Body of pancreas (tissue), 4 donors: ENCODE measurements at regions not wholly inside any gene's neighbourhood (a gene's known extent, or its start where the extent isn't known, plus 50 kb on each side); places are given as distances from the start of the nearest gene placed in this dataset.
A peak's percentile ranks its signal among the peaks of the same experiment; 100 is the strongest.

ENCODE experiments used
- ATAC-seq: fragments of 150-250 bp; one replicate; pipeline ENCODE4 v1.9.1; 2016
- DNase-seq, 4 donors: peaks; one replicate each; pipeline ENCODE4 v3.0.0-alpha.2; 2019
- H3K27ac ChIP-seq, 4 donors: fragments of 200-600 bp; sonication (generic); 1 replicate in 3 of 4; 2 replicates in 1 of 4; pipeline versions ENCODE4 v1.5.1 to v1.6.1; 2016 to 2019; ENCODE audit warnings: mild to moderate bottlenecking in 1 of 4, mixed read lengths in 1 of 4, moderate library complexity in 1 of 4
- H3K27me3 ChIP-seq, 2 donors: fragments of 200-600 bp; sonication (generic); one replicate each; pipeline ENCODE4 v1.6.0; 2016; ENCODE audit warnings: mild to moderate bottlenecking in 1 of 2
- H3K36me3 ChIP-seq, 2 donors: fragments of 200-600 bp; sonication (generic); replicated peaks in 1 of 2; 2 replicates each; pipeline ENCODE4 v1.5.1; 2016; ENCODE audit warnings: low read depth in 2 of 2; ENCODE audit not compliant: insufficient read depth in 1 of 2
- H3K4me1 ChIP-seq: fragments of 200-600 bp; sonication (generic); one replicate; pipeline ENCODE4 v1.6.0; 2016
- H3K4me3 ChIP-seq, 2 donors: fragments of 200-600 bp; sonication (generic); 1 replicate in 1 of 2; 2 replicates in 1 of 2; pipeline ENCODE4 v1.5.1; 2016 to 2019
- H3K9me3 ChIP-seq, 3 donors: fragments of 200-600 bp; sonication (generic); 1 replicate in 2 of 3; 2 replicates in 1 of 3; pipeline ENCODE4 v1.5.1; 2016
- CTCF ChIP-seq, 7 experiments: fragments of 450-650 bp in 4 of 7; fragments of 200-600 bp in 3 of 7; sonication (generic) in 3 of 7; IDR thresholded peaks; one replicate each; pipeline ENCODE4 v1.5.1; 2016 to 2019; ENCODE audit warnings: antibody characterized with exemption in 7 of 7
- POLR2A ChIP-seq, 3 donors: fragments of 450-650 bp; IDR thresholded peaks; one replicate each; pipeline ENCODE4 v1.6.1; 2016; ENCODE audit warnings: antibody characterized with exemption in 3 of 3, mild to moderate bottlenecking in 2 of 3
- WGBS, 2 donors: methylation state at CpG; one replicate each; pipeline ENCODE4 v1.1.5; 2017; 5-methylcytosine and 5-hydroxymethylcytosine counted together
- intact Hi-C: fragments of 100-400 bp; cut with DNase I; formaldehyde crosslinking; loops from one replicate; pipeline ENCODE4 v1.15.1; 2023

GRCh38 chr12:111038077-111038476 lies 117.7 kb upstream of the MYL2 start:
- intact Hi-C loops, result no loop called here
- Histone ChIP-seq H3K36me3 (no peaks in the 10 kb centered on the region), H3K27me3 (peaks cover 0 to 18% of the 10 kb centered on the region in 2 donors), H3K4me3 (no peak overlapping the region), H3K27ac (no peak overlapping the region), H3K9me3 (no peaks in the 10 kb centered on the region), H3K4me1 (peaks cover 36% of the 10 kb centered on the region)
- ATAC-seq, result no peak
- TF ChIP-seq POLR2A (IDR thresholded peaks at IDR 0.05), result no peak
- no peak for DNase-seq
- WGBS, 2 donors, result 67 to 75% methylated on average over 6 of the region's 6 CpGs

DNA sequence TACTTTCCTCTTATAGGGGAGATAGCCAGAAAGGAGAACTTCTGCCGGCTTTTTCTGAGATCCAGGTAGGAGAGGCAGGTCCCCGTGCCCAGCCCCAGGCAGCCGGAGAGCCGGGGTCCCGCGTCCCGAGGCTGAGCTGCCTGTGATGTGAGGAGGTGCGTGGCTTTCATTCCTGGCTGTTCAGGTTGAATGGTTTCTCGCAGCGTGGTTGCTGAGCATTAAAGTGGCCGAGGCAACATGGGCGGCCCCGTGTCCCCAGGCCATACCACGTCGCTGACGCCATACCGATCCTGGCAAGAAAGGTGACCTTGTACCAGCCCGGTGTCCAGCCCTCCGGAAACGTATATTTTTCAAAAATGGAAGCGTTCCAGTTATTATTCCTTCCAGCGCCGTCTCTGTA lies 116.7 kb upstream of the MYL2 start:
- Histone ChIP-seq H3K27me3 (peaks cover 0 to 25% of the 10 kb centered on the region in 2 donors), H3K4me3 (no peak overlapping the region), H3K27ac (no peak overlapping the region), H3K9me3 (no peaks in the 10 kb centered on the region), H3K4me1 (peaks cover 37% of the 10 kb centered on the region), H3K36me3 (no peaks in the 10 kb centered on the region)
- DNase-seq, result peak in 1 of 4 donors; percentile 13
- WGBS, 2 donors, result 23 to 27% methylated on average over 11 to 23 of the region's 23 CpGs
- TF ChIP-seq CTCF (IDR thresholded peaks at IDR 0.05), result no peak
- intact Hi-C loops, result no loop called here
- ATAC-seq, result no peak

DNA sequence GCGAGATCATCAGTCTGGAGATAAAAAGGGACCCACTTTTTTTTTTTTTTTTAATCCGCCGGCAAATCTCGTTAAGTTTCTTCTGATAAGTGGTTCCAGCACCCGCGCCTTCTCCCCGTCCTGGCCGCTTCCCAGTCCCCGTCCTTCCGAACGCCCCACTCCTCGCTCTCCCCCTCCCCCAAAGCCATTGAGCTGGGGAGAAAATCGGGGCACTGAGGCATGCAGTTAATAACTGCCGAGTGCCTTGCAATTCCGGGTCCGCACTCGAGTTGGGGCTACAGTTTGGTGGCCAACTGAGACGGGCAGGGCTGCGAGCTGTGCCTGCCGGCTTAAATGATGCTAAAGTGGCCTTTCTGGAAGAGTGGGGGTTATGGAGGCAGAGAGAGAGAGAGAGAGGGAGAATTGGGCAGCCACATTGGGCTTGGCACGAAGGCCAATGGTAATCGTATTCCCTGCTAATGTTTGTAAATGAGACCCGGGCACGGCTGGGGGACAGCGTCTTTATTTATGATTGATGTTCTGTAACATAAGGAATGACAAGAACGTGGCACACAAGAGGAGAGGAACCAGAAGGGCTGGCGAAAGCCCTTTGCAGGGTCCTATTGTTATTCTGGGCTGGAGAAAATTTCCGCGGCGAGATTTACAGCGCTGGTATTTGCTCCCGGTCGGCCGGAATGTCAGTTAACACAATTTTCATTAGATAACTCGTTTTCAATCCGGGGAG lies 115.4 kb upstream of the MYL2 start:
- peaks cover 0 to 25% of the 10 kb centered on the region in 2 donors for H3K27me3 ChIP-seq

GRCh38 chr12:111034886-111035577 lies 114.7 kb upstream of the MYL2 start:
- 3 to 6% methylated on average over 30 to 50 of the region's 50 CpGs for WGBS, 2 donors
- Histone ChIP-seq H3K27me3 (peaks cover 0 to 25% of the 10 kb centered on the region in 2 donors), H3K36me3 (no peaks in the 10 kb centered on the region), H3K4me3 (no peak overlapping the region), H3K27ac (no peak overlapping the region), H3K4me1 (peaks cover 37% of the 10 kb centered on the region), H3K9me3 (no peaks in the 10 kb centered on the region)
- TF ChIP-seq CTCF (IDR thresholded peaks at IDR 0.05), result no peak
- no peak for TF ChIP-seq POLR2A (IDR thresholded peaks at IDR 0.05)
- intact Hi-C loops, result no loop called here
- ATAC-seq (no peak), DNase-seq (no peak)

More for the DNA sequence above, 115.4 kb upstream of the MYL2 start:
- DNase-seq (no peak), ATAC-seq (no peak)
- H3K27ac ChIP-seq, result no peak overlapping the region
- 1 to 5% methylated on average over 36 of the region's 36 CpGs for WGBS, 2 donors
- no peaks in the 10 kb centered on the region for H3K9me3 ChIP-seq
- intact Hi-C loops, result no loop called here
- no peaks in the 10 kb centered on the region for H3K36me3 ChIP-seq
- TF ChIP-seq CTCF (IDR thresholded peaks at IDR 0.05) (no peak), POLR2A (IDR thresholded peaks at IDR 0.05) (no peak)
- H3K4me3 ChIP-seq, result no peak overlapping the region
- H3K4me1 ChIP-seq, result peaks cover 37% of the 10 kb centered on the region

- no peak for DNase-seq
- H3K27me3 ChIP-seq, result peaks cover 0 to 25% of the 10 kb centered on the region in 2 donors
- WGBS, 2 donors, result 0 to 1% methylated on average over 20 to 89 of the region's 100 CpGs
- no peak within 1 kb of the TSS for H3K4me3 ChIP-seq
- ATAC-seq, result no peak
- no peak within 1 kb of the TSS for H3K27ac ChIP-seq
- intact Hi-C loops, result no loop called here
- H3K36me3 ChIP-seq, result no peaks in the 10 kb centered on the region
- peaks cover 37% of the 10 kb centered on the region for H3K4me1 ChIP-seq
- no peaks in the 10 kb centered on the region for H3K9me3 ChIP-seq
- TF ChIP-seq POLR2A (IDR thresholded peaks at IDR 0.05) (no peak), CTCF (IDR thresholded peaks at IDR 0.05) (no peak)
Measured at GRCh38 chr12:111034083-111034885, 113.9 kb upstream of the MYL2 start, which contains the start of gene CUX2. CUX2 (plus strand) TSS chr12:111034165.
